Panc1 (cell line): ENCODE measurements at regions not wholly inside any gene's neighbourhood (a gene's known extent, or its start where the extent isn't known, plus 50 kb on each side); places are given as distances from the start of the nearest gene placed in this dataset.

Experiments
- ATAC-seq: fragments of 200-7000 bp; cut with Tn5 transposase; 2 replicates; pipeline ENCODE4 v1.9.1; 2020; ENCODE audit warnings: mild to moderate bottlenecking, moderate library complexity
- BruUV-seq: library from RNA; stranded (reverse); fragments of 400-500 nt; replicated peaks from 2 replicates; lab custom pipeline; 2021; lab: Mats Ljungman, UMichigan
- CTCF ChIA-PET: fragments of 300-600 bp; sonication (Branson Sonifier 250); formaldehyde crosslinking; loops from one replicate; lab custom pipeline; 2022; ENCODE audit warnings: antibody characterized with exemption; lab: Charles Lee
- POLR2A ChIA-PET: fragments of 300-600 bp; sonication (Branson Sonifier 250); formaldehyde crosslinking; loops from one replicate; lab custom pipeline; 2022; ENCODE audit warnings: antibody characterized with exemption; lab: Charles Lee
- DNase-seq: peaks from one replicate; pipeline ENCODE4 v3.0.0-alpha.2; 2010; ENCODE audit warnings: low read depth, low spot score
- H3K27ac ChIP-seq: 2 replicates; pipeline ENCODE4 v1.5.1; 2011; ENCODE audit warnings: mild to moderate bottlenecking, low read length, inconsistent platforms
- H3K27me3 ChIP-seq: fragments of 200-500 bp; sonication (Bioruptor generic); 2 replicates; pipeline ENCODE4 v1.6.0; 2014; ENCODE audit warnings: low read length, inconsistent platforms; ENCODE audit not compliant: control insufficient read depth, insufficient read depth
- H3K36me3 ChIP-seq: fragments of 200-500 bp; sonication (Bioruptor generic); 2 replicates; pipeline ENCODE4 v1.5.1; 2014; ENCODE audit warnings: inconsistent platforms, mild to moderate bottlenecking, low read length, moderate library complexity; ENCODE audit not compliant: control insufficient read depth, insufficient read depth
- H3K4me1 ChIP-seq: 2 replicates; pipeline ENCODE4 v1.5.1; 2011; ENCODE audit warnings: inconsistent platforms, mild to moderate bottlenecking, low read length, moderate library complexity; ENCODE audit not compliant: control insufficient read depth, insufficient read depth
- H3K4me3 ChIP-seq, 2 experiments: 2 replicates each; pipeline ENCODE4 v1.5.1; 2011 to 2012; ENCODE audit warnings: low read depth in 2 of 2, low read length in 2 of 2, mild to moderate bottlenecking in 2 of 2, inconsistent platforms in 1 of 2, moderate library complexity in 1 of 2
- H3K9me3 ChIP-seq: fragments of 200-500 bp; sonication (Bioruptor generic); 2 replicates; pipeline ENCODE4 v1.5.1; 2014; ENCODE audit warnings: low read depth, mild to moderate bottlenecking, inconsistent platforms, low read length, moderate library complexity; ENCODE audit not compliant: control insufficient read depth, insufficient read depth
- POLR2AphosphoS5 ChIP-seq: IDR thresholded peaks from 2 replicates; pipeline ENCODE4 v1.6.1; 2012; ENCODE audit warnings: mild to moderate bottlenecking, low read depth, low read length, moderate library complexity
- SIN3A ChIP-seq: IDR thresholded peaks from 2 replicates; pipeline ENCODE4 v1.6.1; 2012; ENCODE audit warnings: low read depth, mild to moderate bottlenecking, low read length, moderate library complexity, borderline replicate concordance; ENCODE audit not compliant: insufficient read depth
- TCF7L2 ChIP-seq: IDR thresholded peaks from 2 replicates; pipeline ENCODE4 v1.6.1; 2011; ENCODE audit warnings: mild to moderate bottlenecking, low read depth, low read length, inconsistent platforms
- in situ Hi-C: cut with HindIII; loops from 2 replicates; pipeline ENCODE4 v1.10.0; 2016; ENCODE audit warnings: low sequenced_read_pairs, low pct_unique_long_range_greater_than_20kb
- intact Hi-C: fragments of 100-400 bp; cut with micrococcal nuclease; formaldehyde crosslinking; loops from one replicate; pipeline ENCODE4 v1.10.0; 2022; ENCODE audit not compliant: unreplicated experiment
- TF ChIP-seq, protein P1 (sequence below): fragments of 450-650 bp; IDR thresholded peaks from 2 replicates; pipeline ENCODE4 v1.5.1; 2017; ENCODE audit warnings: mild to moderate bottlenecking
- TF ChIP-seq, protein P2 (sequence below), 2 experiments: IDR thresholded peaks; 2 replicates each; pipeline ENCODE4 v1.6.1; 2011 to 2012; ENCODE audit warnings: low read depth in 2 of 2, control low read depth in 1 of 2, low read length in 1 of 2, mild to moderate bottlenecking in 1 of 2, moderate library complexity in 1 of 2; ENCODE audit not compliant: insufficient read depth in 1 of 2

DNA sequence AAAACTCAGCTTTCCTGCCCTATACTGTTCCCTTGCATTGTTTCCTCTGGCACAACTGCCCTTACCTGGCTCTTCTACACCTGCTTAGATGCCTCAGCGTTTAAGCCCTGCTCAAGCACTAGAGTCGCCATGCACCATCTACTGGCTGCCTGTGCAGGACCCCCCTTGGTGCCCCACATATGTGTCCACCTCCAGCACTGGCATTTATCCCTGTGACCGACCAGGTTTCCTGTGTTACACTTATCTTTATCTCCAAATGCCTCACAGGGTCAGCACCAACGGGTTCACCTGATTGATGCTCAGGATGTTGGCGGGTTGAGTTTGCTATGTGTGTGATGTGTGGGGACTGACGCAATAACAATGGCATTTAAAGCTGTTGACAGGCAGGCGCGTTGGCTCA is 177.5 kb downstream of the TMEM18 start:
- DNase-seq (no peak), ATAC-seq (no peak)
- BruUV-seq, result no TSS peak
- H3K27ac ChIP-seq, result no peak overlapping the region
- no peak for TF ChIP-seq POLR2AphosphoS5
- TF ChIP-seq, protein P1, sequence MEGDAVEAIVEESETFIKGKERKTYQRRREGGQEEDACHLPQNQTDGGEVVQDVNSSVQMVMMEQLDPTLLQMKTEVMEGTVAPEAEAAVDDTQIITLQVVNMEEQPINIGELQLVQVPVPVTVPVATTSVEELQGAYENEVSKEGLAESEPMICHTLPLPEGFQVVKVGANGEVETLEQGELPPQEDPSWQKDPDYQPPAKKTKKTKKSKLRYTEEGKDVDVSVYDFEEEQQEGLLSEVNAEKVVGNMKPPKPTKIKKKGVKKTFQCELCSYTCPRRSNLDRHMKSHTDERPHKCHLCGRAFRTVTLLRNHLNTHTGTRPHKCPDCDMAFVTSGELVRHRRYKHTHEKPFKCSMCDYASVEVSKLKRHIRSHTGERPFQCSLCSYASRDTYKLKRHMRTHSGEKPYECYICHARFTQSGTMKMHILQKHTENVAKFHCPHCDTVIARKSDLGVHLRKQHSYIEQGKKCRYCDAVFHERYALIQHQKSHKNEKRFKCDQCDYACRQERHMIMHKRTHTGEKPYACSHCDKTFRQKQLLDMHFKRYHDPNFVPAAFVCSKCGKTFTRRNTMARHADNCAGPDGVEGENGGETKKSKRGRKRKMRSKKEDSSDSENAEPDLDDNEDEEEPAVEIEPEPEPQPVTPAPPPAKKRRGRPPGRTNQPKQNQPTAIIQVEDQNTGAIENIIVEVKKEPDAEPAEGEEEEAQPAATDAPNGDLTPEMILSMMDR, result no peak
- TF ChIP-seq, protein P2, sequence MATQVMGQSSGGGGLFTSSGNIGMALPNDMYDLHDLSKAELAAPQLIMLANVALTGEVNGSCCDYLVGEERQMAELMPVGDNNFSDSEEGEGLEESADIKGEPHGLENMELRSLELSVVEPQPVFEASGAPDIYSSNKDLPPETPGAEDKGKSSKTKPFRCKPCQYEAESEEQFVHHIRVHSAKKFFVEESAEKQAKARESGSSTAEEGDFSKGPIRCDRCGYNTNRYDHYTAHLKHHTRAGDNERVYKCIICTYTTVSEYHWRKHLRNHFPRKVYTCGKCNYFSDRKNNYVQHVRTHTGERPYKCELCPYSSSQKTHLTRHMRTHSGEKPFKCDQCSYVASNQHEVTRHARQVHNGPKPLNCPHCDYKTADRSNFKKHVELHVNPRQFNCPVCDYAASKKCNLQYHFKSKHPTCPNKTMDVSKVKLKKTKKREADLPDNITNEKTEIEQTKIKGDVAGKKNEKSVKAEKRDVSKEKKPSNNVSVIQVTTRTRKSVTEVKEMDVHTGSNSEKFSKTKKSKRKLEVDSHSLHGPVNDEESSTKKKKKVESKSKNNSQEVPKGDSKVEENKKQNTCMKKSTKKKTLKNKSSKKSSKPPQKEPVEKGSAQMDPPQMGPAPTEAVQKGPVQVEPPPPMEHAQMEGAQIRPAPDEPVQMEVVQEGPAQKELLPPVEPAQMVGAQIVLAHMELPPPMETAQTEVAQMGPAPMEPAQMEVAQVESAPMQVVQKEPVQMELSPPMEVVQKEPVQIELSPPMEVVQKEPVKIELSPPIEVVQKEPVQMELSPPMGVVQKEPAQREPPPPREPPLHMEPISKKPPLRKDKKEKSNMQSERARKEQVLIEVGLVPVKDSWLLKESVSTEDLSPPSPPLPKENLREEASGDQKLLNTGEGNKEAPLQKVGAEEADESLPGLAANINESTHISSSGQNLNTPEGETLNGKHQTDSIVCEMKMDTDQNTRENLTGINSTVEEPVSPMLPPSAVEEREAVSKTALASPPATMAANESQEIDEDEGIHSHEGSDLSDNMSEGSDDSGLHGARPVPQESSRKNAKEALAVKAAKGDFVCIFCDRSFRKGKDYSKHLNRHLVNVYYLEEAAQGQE (IDR thresholded peaks at IDR 0.05; ENCODE audit: insufficient read depth in 1 of 2, low read depth in 2 of 2, low read length in 1 of 2), result no peak
- no peak for TF ChIP-seq TCF7L2
- no peak for TF ChIP-seq SIN3A
- no peaks in the 10 kb centered on the region for H3K36me3 ChIP-seq
- intact Hi-C loops (no loop called here), in situ Hi-C loops (no loop called here)
- H3K4me1 ChIP-seq, result no peaks in the 10 kb centered on the region
- H3K4me3 ChIP-seq, result no peak overlapping the region
- H3K27me3 ChIP-seq, result peaks cover 9% of the 10 kb centered on the region; the same call in 1 of the 2 replicates
- ChIA-PET POLR2A (no interaction called here), CTCF (no interaction called here)
- H3K9me3 ChIP-seq, result no peaks in the 10 kb centered on the region

DNA sequence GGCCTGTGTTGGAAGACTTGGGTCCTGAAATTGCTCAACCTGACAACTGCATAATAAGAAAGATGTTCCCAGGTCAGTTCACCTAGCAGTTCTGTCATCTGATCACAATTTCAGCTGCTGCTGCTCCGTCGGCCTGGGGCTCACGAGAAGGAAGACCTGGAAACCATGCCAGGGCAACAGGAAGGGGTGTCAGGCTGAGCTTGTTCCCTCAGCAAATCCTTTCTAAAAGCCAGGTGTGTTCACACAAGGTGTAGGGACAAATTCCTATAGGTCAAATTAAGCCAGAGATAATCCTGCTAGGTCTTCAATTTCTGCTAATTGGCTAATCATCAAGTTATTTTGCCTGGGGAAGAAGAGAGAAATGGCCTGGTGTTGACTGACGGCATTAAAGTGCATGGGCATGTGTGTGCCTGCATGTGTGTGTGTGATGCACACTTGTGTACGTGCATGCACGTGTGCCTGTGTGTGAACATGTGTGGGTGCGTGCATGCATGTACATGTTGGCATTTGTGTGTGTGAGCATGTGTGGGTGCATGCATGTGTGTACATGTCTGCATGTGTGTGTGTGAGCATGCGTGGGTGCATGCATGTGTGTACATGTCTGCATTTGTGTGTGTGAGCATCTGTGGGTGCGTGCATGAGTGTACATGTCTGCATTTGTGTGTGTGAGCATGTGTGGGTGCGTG is 178.6 kb downstream of the TMEM18 start:
- ChIA-PET CTCF (no interaction called here), POLR2A (no interaction called here)
- Histone ChIP-seq H3K4me3 (no peak overlapping the region), H3K27me3 (peaks cover 9% of the 10 kb centered on the region; the same call in 1 of the 2 replicates), H3K9me3 (no peaks in the 10 kb centered on the region), H3K36me3 (no peaks in the 10 kb centered on the region), H3K27ac (no peak overlapping the region), H3K4me1 (no peaks in the 10 kb centered on the region)
- BruUV-seq, result no TSS peak
- DNase-seq, result no peak
- TF ChIP-seq TCF7L2 (no peak), SIN3A (no peak), POLR2AphosphoS5 (no peak)
- TF ChIP-seq, protein P1, result no peak
- TF ChIP-seq, protein P2 (IDR thresholded peaks at IDR 0.05; ENCODE audit: insufficient read depth in 1 of 2, low read depth in 2 of 2, low read length in 1 of 2), result no peak
- intact Hi-C loops, result no loop called here
- ATAC-seq, result no peak
- in situ Hi-C loops, result no loop called here
